VCaP (cell line): ENCODE measurements at regions not wholly inside any gene's neighbourhood (a gene's known extent, or its start where the extent isn't known, plus 50 kb on each side); places are given as distances from the start of the nearest gene placed in this dataset.

Experiments used
- H3K27ac ChIP-seq: fragments of 450-650 bp; 2 replicates; pipeline ENCODE4 v1.5.1; 2017
- TF ChIP-seq, protein P1 (sequence below): fragments of 450-650 bp; conservative IDR thresholded peaks from 2 replicates; pipeline ENCODE4 v1.5.1; 2017; ENCODE audit warnings: mild to moderate bottlenecking, moderate library complexity

DNA sequence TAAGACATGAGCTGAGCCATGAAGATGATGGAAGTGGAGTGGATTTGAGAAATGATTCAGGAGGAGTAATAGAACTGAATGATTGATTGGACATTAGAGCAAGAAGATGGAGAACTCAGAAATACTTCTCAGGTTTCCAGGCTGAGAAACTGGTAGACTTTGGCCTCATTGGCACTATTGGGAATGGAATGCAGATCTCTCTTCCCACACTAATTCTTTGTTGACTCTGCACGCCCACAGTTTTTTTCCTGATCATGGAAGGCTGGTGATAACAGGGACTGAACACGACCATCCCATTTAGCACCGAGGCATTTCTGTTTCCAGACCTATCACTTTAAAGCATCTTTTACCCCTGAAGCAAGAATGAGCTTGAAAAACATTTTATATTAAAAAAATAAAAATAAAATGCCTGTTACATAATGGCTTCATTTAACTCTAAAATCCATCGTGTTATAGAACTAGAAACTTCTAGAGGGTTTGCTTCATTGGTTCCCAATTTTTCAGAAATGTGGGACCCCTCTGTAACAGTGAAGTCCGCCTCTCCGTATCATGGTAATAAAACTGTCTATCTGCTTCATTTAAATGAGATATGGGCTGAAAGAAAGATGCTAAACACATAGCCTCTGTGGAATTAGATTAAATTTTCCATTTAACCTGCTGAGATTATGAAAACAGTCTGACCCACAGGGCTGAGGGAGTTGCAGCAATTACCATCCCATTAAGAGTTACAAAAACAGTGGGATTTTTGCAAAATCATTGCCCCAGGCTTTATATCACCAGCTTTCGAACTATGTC is 562.0 kb upstream of the CFAP20DC start:
- H3K27ac ChIP-seq, result no peak overlapping the region

DNA sequence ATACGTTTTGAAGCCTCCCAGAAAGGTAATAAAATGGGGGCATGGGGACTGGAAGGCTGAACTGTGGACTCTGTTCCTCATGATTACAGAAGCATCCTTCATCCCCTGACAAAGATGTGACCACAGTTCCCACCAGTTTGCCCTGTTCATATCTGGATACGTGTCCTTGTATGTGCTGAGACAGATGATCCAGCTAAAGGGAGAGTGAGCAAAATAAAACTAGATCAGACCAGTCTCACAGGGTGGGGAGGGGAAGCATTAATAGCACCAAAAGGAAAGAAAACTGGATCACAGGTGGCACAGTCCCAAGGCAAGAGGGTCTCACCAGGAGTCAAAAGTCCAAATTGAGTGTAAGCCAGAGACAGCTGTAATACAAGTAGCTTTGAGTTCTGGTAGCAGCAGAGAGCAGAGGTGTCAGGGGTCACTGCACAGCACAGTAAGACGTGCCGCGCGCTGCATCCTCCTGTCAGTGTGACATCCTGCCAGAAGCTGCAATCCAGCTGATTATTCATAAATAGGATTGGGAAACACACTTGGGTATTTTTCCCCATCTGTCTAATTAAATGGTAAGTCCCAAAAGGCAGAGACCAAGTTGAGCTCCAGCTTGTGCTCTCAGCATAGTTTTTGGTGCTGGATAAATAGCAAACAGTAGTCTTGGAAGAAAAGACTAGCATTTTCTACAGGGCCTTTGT is 560.0 kb upstream of the CFAP20DC start:
- TF ChIP-seq, protein P1, sequence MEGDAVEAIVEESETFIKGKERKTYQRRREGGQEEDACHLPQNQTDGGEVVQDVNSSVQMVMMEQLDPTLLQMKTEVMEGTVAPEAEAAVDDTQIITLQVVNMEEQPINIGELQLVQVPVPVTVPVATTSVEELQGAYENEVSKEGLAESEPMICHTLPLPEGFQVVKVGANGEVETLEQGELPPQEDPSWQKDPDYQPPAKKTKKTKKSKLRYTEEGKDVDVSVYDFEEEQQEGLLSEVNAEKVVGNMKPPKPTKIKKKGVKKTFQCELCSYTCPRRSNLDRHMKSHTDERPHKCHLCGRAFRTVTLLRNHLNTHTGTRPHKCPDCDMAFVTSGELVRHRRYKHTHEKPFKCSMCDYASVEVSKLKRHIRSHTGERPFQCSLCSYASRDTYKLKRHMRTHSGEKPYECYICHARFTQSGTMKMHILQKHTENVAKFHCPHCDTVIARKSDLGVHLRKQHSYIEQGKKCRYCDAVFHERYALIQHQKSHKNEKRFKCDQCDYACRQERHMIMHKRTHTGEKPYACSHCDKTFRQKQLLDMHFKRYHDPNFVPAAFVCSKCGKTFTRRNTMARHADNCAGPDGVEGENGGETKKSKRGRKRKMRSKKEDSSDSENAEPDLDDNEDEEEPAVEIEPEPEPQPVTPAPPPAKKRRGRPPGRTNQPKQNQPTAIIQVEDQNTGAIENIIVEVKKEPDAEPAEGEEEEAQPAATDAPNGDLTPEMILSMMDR, result no peak
- peak overlapping the region; percentile 64 for H3K27ac ChIP-seq

More for the DNA sequence above, 562.0 kb upstream of the CFAP20DC start:
- TF ChIP-seq, protein P1, result no peak

GRCh38 chr3:59608356-59608755 is 558.5 kb upstream of the CFAP20DC start:
- H3K27ac ChIP-seq, result peak overlapping the region; percentile 64; the same call in 1 of the 2 replicates
- TF ChIP-seq, protein P1, result no peak

- TF ChIP-seq, protein P1, result no peak
- H3K27ac ChIP-seq, result no peak overlapping the region
Measured at GRCh38 chr3:59607656-59608055, 557.8 kb upstream of the CFAP20DC start.

DNA sequence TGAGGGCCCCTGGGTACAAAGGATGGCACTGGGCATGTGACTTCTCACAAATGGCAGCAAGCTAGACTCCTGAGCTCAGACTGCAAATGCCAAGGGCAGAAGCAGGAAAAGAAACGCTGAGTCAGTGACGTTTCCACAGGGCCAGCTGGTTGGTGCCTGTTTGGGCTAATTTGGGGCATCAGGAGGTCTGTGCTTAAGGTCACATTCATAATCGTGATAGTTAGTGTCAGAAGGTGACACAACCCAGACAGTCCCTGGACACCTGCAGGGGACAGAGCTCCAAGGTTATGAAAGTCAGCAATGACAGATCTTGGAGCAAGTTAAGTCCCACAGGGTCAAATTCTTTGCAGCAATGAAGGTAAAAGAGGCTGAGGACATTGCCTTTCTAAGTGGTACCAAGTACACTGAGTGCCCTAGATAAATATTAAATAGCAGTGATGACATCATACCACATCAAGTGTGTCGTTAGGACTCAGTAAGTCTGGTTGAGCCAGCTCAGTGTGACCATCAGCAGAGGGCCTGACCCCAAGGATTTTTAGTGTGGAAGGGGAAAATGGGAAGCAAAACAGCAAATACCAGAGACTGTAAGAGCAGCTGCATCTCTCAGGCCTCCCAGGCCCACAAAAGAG is 556.9 kb upstream of the CFAP20DC start:
- peak overlapping the region; percentile 83 for H3K27ac ChIP-seq
- TF ChIP-seq, protein P1, result no peak

- peak overlapping the region; percentile 83 for H3K27ac ChIP-seq
- TF ChIP-seq, protein P1, result no peak
Measured at GRCh38 chr3:59605944-59606534, 556.2 kb upstream of the CFAP20DC start.

GRCh38 chr3:59605318-59605717 is 555.5 kb upstream of the CFAP20DC start:
- H3K27ac ChIP-seq, result peak overlapping the region; percentile 83

More at GRCh38 chr3:59605318-59605717, 555.5 kb upstream of the CFAP20DC start:
- TF ChIP-seq, protein P1, result no peak
